ENCODE measurements at regions not wholly inside any gene's neighbourhood (a gene's known extent, or its start where the extent isn't known, plus 50 kb on each side); places are given as distances from the start of the nearest gene placed in this dataset.
"Not testable (repeated sequence)": the region's sequence is repeated elsewhere in the genome, so short reads cannot be mapped to it uniquely, and the experiment has no call there.

- no peak for DNase-seq
Measured at GRCh38 chr2:205864491-205864890, 182.2 kb downstream of the NRP2 start.

- not testable (repeated sequence) for DNase-seq
Measured at GRCh38 chr2:205862761-205863160, 180.5 kb downstream of the NRP2 start.

GRCh38 chr2:205860885-205861284 lies 178.6 kb downstream of the NRP2 start:
- DNase-seq = no peak

- DNase-seq = no peak
Measured at GRCh38 chr2:205860181-205860580, 177.9 kb downstream of the NRP2 start.

- DNase-seq = no peak
Measured at GRCh38 chr2:205858881-205859441, 176.7 kb downstream of the NRP2 start.

GRCh38 chr2:205858275-205858674 lies 176.0 kb downstream of the NRP2 start:
- no peak for DNase-seq

- no peak for DNase-seq
Measured at GRCh38 chr2:205857520-205858237, 175.4 kb downstream of the NRP2 start.

GRCh38 chr2:205852457-205852856 lies 170.2 kb downstream of the NRP2 start:
- DNase-seq = no peak

- no peak for DNase-seq
Measured at GRCh38 chr2:205850611-205851010, 168.3 kb downstream of the NRP2 start.

- DNase-seq = no peak
Measured at GRCh38 chr2:205850132-205850531, 167.8 kb downstream of the NRP2 start.

GRCh38 chr2:205849136-205849535 lies 166.8 kb downstream of the NRP2 start:
- DNase-seq = no peak

- DNase-seq = no peak
Measured at GRCh38 chr2:205848601-205849000, 166.3 kb downstream of the NRP2 start.
